EL (cell line): ENCODE measurements at regions not wholly inside any gene's neighbourhood (a gene's known extent, or its start where the extent isn't known, plus 50 kb on each side); places are given as distances from the start of the nearest gene placed in this dataset.

Source experiments
- DNase-seq: peaks from one replicate; pipeline ENCODE4 v3.0.0-alpha.2; 2016

- DNase-seq: no peak
Measured at GRCh38 chr15:46450112-46450809, 815.4 kb downstream of the SQOR start.

GRCh38 chr15:46450810-46451182 lies 816.0 kb downstream of the SQOR start:
- no peak for DNase-seq

DNA sequence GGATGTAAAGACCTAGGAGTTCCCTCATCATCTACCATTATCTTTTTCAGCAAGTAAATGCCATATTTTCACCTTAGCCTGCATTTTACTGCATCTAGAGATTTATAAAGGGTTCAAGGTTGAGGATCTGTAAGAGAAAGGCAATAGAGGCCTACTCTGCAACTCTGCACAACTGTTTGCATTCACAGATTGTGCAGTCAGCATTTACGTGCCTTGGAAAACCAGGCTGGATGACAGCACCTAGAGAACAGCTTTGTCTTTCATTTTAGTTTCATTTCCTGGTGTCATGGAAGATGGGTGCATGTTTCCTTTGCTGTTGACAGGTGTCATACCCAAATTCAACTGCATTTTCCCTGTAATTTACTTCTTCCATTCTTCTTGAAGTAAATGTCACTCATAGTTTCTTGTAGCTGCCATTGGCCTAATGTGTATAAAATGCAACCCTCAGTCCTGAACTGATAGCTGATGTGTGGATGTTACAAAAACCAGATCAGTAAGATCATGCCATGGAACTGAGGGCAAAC lies 817.5 kb downstream of the SQOR start:
- DNase-seq: no peak

DNA sequence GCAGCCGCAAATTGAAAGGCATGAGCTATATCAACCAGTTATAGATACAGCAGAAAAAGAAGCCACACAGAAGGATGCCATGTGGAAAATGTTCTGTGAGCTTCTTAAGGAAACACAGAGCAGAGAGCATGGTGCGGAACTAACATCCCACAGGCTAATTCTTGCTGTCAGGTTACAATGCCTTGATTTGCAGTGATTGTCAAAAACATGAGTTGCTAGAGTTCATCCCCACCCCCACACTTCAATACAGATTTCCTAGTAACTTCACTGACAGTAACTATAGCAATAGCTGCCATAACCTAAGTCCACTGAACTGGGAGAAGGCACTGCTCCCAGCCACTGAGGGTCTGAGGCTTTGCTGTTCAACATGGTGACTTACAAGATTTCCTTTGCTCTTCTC lies 821.6 kb downstream of the SQOR start:
- DNase-seq: no peak

DNA sequence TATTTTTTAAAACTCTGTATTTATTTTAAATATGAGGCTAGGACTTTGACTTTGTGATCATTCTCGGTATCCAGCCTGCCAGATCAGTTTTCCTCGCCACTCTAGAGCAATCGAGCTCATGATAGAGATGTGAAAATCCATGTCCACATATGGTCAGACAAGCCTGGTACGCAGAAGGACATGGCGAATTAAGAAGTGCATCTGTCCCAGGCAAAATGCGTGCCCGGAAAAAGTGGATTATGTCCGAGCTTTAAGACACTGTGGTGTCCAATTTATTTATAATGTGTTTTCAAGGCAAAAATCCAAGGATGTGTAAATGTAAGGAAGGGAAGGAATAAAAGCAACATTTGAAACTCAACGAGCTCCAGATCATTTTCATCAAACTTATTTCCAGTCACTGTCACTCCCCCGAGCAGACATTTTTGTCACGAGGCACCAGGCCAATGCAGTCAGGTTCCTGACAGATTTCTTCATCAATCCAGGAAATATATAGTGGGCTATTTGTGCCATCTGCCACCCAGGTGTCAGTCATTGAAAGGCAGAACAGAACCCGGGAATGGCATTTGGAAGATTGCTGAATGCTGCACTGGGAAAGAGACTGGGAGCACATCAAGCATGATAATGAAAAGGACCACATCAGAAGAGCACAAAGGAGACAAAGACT lies 825.7 kb downstream of the SQOR start:
- no peak for DNase-seq

DNA sequence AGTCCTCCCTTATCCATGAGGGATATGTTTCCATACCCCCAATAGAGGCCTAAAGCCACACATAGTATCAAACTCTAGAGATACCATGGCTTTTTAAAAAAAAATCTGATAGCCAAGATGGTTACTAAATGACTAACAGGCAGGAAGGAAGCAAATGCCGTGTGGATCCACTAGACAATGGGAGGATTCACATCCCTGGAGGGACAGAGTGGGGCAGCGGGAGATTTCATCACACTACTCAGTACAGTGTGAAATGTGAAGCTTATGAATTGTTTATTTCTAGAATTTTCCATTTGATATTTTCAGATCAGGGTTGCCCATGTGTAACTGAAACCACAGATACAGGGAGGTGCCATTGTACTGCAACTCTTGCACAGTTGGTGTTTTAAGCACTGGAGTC lies 826.6 kb downstream of the SQOR start:
- DNase-seq: peak; percentile 1

- no peak for DNase-seq
Measured at GRCh38 chr15:46467041-46467440, 832.2 kb downstream of the SQOR start.

GRCh38 chr15:46471096-46471495 lies 836.3 kb downstream of the SQOR start:
- DNase-seq: no peak

GRCh38 chr15:46489276-46489675 lies 854.4 kb downstream of the SQOR start:
- DNase-seq: no peak

GRCh38 chr15:46496491-46497115 lies 861.8 kb downstream of the SQOR start:
- DNase-seq: no peak

DNA sequence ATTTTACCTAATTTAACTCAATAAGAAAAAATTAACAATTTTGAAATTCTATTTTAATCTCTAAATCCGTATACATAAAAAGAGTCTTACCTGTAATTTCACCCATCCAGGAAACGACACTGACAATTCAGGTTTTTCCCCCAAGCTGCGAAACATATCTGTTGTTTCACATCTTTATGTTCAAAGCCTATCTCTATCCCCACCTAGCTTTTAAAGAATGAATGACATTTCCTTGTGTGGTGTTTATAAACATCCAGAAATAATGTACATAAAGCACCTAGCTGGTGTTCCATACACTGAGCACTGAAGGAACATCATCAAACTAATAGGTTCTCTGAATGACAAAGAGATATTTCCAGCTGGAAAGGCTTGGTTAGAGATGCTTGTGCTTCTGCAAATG lies 867.8 kb downstream of the SQOR start:
- DNase-seq: no peak

- DNase-seq: no peak
Measured at GRCh38 chr15:46518381-46518780, 883.6 kb downstream of the SQOR start.

- no peak for DNase-seq
Measured at GRCh38 chr15:46523701-46524100, 888.9 kb downstream of the SQOR start.

GRCh38 chr15:46525984-46526725 lies 891.3 kb downstream of the SQOR start:
- no peak for DNase-seq

GRCh38 chr15:46526726-46527110 lies 891.9 kb downstream of the SQOR start:
- DNase-seq: no peak

DNA sequence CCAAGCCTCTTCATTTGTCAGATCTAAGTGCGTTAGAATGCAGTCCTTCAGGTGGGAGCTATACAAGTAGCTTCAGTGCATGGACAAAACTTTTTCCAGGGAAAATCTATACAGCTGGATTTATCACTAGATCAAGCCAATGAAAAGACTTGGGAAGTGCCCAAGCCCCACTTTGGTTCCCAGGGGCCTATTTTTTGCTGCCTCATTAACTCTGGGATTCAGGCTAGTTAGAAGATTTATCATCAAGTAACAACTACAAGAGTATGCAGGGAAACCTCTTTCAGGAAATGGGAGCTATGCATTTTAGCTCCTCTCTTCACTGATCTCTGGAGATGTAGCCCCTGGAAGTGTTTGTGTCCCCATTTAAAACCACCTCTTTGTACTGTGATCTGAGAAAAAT lies 908.8 kb downstream of the SQOR start:
- no peak for DNase-seq

GRCh38 chr15:46548989-46549388 lies 914.2 kb downstream of the SQOR start:
- DNase-seq: no peak

DNA sequence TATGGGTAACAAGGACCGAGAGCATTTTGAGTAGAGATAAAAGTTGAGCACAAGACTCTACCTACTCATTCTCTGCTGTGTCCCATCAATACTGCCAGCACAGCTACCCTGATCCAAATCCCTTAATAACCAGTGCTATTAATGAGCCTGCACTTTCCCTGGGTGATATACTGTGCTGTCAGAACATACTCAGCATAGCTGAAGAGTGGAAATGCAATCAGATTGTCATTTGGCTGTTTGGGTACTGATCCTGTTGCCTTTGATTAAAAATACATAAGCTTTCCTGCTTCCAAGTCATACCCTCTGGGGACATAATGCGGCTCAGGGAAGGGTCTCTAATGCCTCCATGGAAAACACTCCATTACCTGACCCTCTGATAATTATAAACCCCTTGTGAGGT lies 917.5 kb downstream of the SQOR start:
- DNase-seq: no peak

DNA sequence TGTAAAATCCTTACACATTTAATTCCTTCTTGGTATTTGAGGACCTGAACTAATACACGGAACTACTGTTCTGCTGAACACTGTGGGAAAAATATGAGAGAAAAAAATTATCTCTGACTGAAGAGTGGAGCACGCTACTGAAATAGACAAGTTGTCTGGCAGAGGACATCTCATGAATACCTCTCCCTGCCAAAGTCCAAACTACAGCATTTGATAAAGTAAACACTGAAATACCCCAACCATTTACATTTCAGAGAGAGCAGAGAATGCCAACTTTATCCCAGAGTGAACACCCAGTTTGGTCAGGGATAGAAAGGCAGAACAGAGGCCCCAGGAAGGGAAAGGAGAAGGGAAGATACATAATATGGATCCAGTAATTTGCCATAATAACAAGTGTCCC lies 920.7 kb downstream of the SQOR start:
- DNase-seq: no peak

DNA sequence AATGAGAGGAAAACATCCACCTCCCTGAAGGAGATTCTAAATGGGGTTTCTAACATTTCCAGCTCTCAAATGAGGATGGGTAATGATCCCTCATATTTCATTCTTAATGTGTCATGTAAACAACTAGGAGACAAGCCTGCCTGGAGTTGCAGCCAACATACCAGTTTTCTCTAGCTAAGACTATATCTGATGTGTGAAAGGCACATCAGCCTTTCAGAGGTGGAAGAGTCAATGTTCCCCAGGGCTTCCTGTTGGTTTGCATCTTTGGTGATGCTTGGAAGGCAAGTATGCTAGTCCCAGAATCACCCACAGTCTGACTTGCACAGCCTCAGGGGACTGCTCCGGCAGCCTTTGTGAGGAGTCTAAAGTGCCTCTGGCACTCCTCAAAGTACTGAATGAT lies 921.2 kb downstream of the SQOR start:
- no peak for DNase-seq

DNA sequence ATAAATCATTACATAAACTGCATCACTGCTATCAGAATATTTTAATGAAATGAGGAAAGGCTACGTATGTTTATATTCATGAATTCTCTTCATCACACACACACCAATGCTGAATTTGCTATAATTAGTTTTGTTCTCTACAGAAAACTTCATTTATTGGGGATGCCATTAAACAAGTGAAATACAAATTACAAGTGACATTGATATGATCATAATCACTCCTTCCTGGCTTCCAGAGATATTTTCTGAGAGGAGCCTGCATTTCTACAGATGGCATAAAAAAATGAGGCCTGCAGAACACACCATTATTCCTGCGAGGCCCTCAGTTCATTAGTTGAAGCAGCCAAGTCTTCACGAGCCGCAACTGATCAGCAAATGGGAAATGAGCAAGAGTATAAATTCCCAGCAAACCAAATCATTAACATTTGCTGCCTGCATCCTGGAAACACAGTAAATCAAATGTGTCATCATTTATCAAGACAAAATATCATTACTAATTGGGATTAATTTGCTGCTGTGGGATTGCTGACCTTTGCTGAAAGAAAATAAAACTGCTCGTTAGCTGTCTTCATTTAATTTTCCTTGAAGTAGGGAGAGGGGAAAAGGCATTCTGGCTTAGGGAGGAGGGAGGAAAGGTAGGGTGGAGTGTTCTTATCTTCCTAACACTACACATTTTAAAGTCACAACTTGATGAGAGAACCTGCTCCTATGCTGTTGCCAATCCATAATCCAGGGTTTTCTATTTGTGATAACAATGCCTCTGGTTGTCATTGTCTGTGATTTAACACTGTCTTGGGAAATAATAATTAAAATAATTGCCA lies 921.9 kb downstream of the SQOR start:
- DNase-seq: no peak

DNA sequence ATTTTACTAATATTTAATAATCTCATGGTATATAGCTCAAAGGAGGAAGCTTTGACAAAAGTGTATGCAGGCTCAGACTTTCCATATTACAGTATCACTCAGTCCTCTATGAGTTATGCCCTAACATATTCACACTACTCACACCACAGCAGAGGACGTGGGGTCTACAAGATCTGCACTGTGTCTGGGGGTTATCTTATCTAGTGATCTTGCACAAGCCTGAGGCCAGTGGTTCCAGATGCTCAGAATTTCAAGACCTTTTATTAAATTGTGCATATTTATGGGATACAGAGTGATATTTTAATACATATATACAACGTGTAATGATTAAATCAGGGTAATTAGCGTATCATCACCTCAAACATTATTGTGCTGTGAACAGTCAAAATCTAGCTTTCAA lies 933.1 kb downstream of the SQOR start:
- DNase-seq: no peak

- DNase-seq: no peak
Measured at GRCh38 chr15:46569781-46570180, 935.0 kb downstream of the SQOR start.
